Uterus (tissue), 2 donors: ENCODE measurements at regions not wholly inside any gene's neighbourhood (a gene's known extent, or its start where the extent isn't known, plus 50 kb on each side); places are given as distances from the start of the nearest gene placed in this dataset.

Experiments used
- CTCF ChIP-seq, 4 experiments: fragments of 200-600 bp in 2 of 4; fragments of 450-650 bp in 2 of 4; sonication (generic) in 2 of 4; IDR thresholded peaks; one replicate each; pipeline ENCODE4 v1.5.1; 2016 to 2019; ENCODE audit warnings: antibody characterized with exemption in 4 of 4, mild to moderate bottlenecking in 2 of 4, moderate library complexity in 1 of 4
- POLR2A ChIP-seq, 2 donors: fragments of 450-650 bp; IDR thresholded peaks; one replicate each; pipeline ENCODE4 v1.6.1; 2016; ENCODE audit warnings: antibody characterized with exemption in 2 of 2, mild to moderate bottlenecking in 1 of 2, moderate library complexity in 1 of 2

- TF ChIP-seq CTCF (IDR thresholded peaks at IDR 0.05) = no peak
- TF ChIP-seq POLR2A (IDR thresholded peaks at IDR 0.05) = no peak
These were observed 194.5 kb upstream of the EDA2R start for GRCh38 chrX:66833426-66833825.
